Calu3 (cell line): ENCODE measurements at regions not wholly inside any gene's neighbourhood (a gene's known extent, or its start where the extent isn't known, plus 50 kb on each side); places are given as distances from the start of the nearest gene placed in this dataset.

ENCODE experiments used
- BruUV-seq: library from RNA; stranded (reverse); fragments of 400-500 nt; replicated peaks from 2 replicates; lab custom pipeline; 2021; lab: Mats Ljungman, UMichigan
- CTCF ChIA-PET: fragments of 300-600 bp; sonication (Branson Sonifier 250); formaldehyde crosslinking; loops from one replicate; lab custom pipeline; 2022; ENCODE audit warnings: antibody characterized with exemption; lab: Charles Lee
- DNase-seq: peaks from one replicate; pipeline ENCODE4 v3.0.0; 2022
- H3K27ac Mint-ChIP-seq: one replicate; pipeline ENCODE4 v1.8.0; 2022; ENCODE audit warnings: mixed read lengths; ENCODE audit not compliant: unreplicated experiment
- H3K27me3 Mint-ChIP-seq: one replicate; pipeline ENCODE4 v1.8.0; 2022; ENCODE audit warnings: mixed read lengths; ENCODE audit not compliant: unreplicated experiment
- H3K36me3 Mint-ChIP-seq: one replicate; pipeline ENCODE4 v1.8.0; 2022; ENCODE audit warnings: mild to moderate bottlenecking, moderate library complexity, mixed read lengths; ENCODE audit not compliant: insufficient read depth, unreplicated experiment
- H3K4me1 Mint-ChIP-seq: one replicate; pipeline ENCODE4 v1.8.0; 2022; ENCODE audit warnings: mild to moderate bottlenecking, low read depth, mixed read lengths; ENCODE audit not compliant: unreplicated experiment
- H3K4me3 Mint-ChIP-seq: one replicate; pipeline ENCODE4 v1.8.0; 2022; ENCODE audit warnings: mild to moderate bottlenecking, low read depth, moderate library complexity, mixed read lengths; ENCODE audit not compliant: unreplicated experiment
- H3K9me3 Mint-ChIP-seq: one replicate; pipeline ENCODE4 v1.8.0; 2022; ENCODE audit warnings: low read depth, mixed read lengths; ENCODE audit not compliant: unreplicated experiment
- CTCF ChIP-seq: fragments of 200-600 bp; IDR thresholded peaks from one replicate; pipeline ENCODE4 v1.8.0; 2022; ENCODE audit warnings: antibody characterized with exemption; ENCODE audit not compliant: unreplicated experiment
- intact Hi-C: fragments of 100-400 bp; cut with micrococcal nuclease; formaldehyde crosslinking; loops from one replicate; pipeline ENCODE4 v1.10.0; 2022; ENCODE audit not compliant: unreplicated experiment

GRCh38 chr1:164470996-164471395 lies 88.0 kb upstream of the PBX1 start:
- no TSS peak for BruUV-seq
- DNase-seq = no peak
- no peak for TF ChIP-seq CTCF
- intact Hi-C loops = no loop called here
- no peak overlapping the region for H3K4me3 Mint-ChIP-seq
- H3K9me3 Mint-ChIP-seq = peaks cover 6% of the 10 kb centered on the region
- no peaks in the 10 kb centered on the region for H3K4me1 Mint-ChIP-seq
- H3K36me3 Mint-ChIP-seq = no peaks in the 10 kb centered on the region
- CTCF ChIA-PET = no interaction called here
- H3K27me3 Mint-ChIP-seq = peaks cover 17% of the 10 kb centered on the region
- no peak overlapping the region for H3K27ac Mint-ChIP-seq

DNA sequence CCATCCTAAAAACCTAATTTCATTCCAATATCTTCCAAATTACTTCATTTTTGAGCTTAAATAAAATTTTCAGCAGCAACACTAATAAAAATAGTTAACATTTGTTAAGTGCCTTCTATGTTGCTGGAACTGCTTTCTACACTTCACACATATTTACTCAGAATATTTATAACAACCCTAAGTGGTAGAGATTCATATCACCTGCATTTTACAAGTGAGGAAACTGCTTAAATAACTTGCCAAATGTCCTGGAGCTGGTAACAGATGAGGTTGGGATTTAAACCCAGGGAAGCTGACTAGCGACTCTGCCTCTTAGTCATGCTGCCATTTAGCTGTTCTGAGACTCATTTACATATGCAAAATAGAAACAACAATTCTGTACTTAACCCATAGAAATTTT lies 86.1 kb upstream of the PBX1 start:
- H3K9me3 Mint-ChIP-seq = peaks cover 6% of the 10 kb centered on the region
- peaks cover 17% of the 10 kb centered on the region for H3K27me3 Mint-ChIP-seq
- H3K27ac Mint-ChIP-seq = no peak overlapping the region
- no TSS peak for BruUV-seq
- CTCF ChIA-PET = no interaction called here
- no peaks in the 10 kb centered on the region for H3K36me3 Mint-ChIP-seq
- no peak overlapping the region for H3K4me3 Mint-ChIP-seq
- intact Hi-C loops = no loop called here
- no peaks in the 10 kb centered on the region for H3K4me1 Mint-ChIP-seq
- no peak for TF ChIP-seq CTCF
- DNase-seq = no peak

GRCh38 chr1:164473544-164473943 lies 85.4 kb upstream of the PBX1 start:
- no peak overlapping the region for H3K4me3 Mint-ChIP-seq

DNA sequence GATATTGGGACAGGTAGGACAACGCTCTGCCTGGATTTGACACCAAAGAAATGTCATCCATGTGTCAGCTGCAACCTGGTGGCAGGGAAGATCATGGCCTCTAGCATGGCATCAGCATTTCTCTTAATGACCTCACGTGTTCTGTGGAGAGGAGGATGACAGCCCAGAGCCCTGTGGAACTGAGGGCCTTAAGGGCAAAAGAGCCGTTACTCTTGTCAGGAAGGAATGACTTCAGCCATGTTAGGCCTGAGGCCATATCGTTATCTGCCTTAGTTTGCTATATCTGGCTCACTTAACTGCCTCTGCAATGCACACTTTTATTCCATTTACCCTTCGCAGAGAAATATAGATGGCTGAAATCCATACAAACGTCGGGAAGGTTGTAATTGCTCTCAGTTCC lies 83.2 kb upstream of the PBX1 start:
- H3K27me3 Mint-ChIP-seq = peaks cover 17% of the 10 kb centered on the region
- intact Hi-C loops = no loop called here
- H3K36me3 Mint-ChIP-seq = no peaks in the 10 kb centered on the region
- BruUV-seq = no TSS peak
- TF ChIP-seq CTCF = no peak
- no peaks in the 10 kb centered on the region for H3K9me3 Mint-ChIP-seq
- no peak overlapping the region for H3K4me3 Mint-ChIP-seq
- no peak for DNase-seq
- H3K27ac Mint-ChIP-seq = no peak overlapping the region
- CTCF ChIA-PET = no interaction called here
- no peaks in the 10 kb centered on the region for H3K4me1 Mint-ChIP-seq

More at GRCh38 chr1:164473544-164473943, 85.4 kb upstream of the PBX1 start:
- H3K4me1 Mint-ChIP-seq = no peaks in the 10 kb centered on the region
- intact Hi-C loops = no loop called here
- no peak overlapping the region for H3K27ac Mint-ChIP-seq
- TF ChIP-seq CTCF = no peak
- DNase-seq = no peak
- no peaks in the 10 kb centered on the region for H3K36me3 Mint-ChIP-seq
- peaks cover 17% of the 10 kb centered on the region for H3K27me3 Mint-ChIP-seq
- CTCF ChIA-PET = no interaction called here
- peaks cover 6% of the 10 kb centered on the region for H3K9me3 Mint-ChIP-seq
- no TSS peak for BruUV-seq
